PFSK-1 (cell line): ENCODE measurements at regions not wholly inside any gene's neighbourhood (a gene's known extent, or its start where the extent isn't known, plus 50 kb on each side); places are given as distances from the start of the nearest gene placed in this dataset.

Experiments
- FOXP2 ChIP-seq: optimal IDR thresholded peaks from 2 replicates; pipeline ENCODE3; 2011; ENCODE audit warnings: borderline replicate concordance, control low read depth, inconsistent platforms; ENCODE audit not compliant: insufficient read depth; ENCODE audit errors: extremely low read length, extremely low read depth
- POLR2AphosphoS5 ChIP-seq: IDR thresholded peaks from 2 replicates; pipeline ENCODE4 v1.6.1; 2012; ENCODE audit warnings: low read depth, mild to moderate bottlenecking, control low read depth, low read length, moderate library complexity
- SIN3A ChIP-seq: IDR thresholded peaks from 2 replicates; pipeline ENCODE4 v1.6.1; 2012; ENCODE audit warnings: mild to moderate bottlenecking, low read length, moderate library complexity, borderline replicate concordance; ENCODE audit not compliant: insufficient read depth
- TAF1 ChIP-seq: IDR thresholded peaks from 2 replicates; pipeline ENCODE4 v1.6.1; 2012; ENCODE audit warnings: low read length, control low read depth, borderline replicate concordance; ENCODE audit not compliant: insufficient read depth
- TF ChIP-seq, protein P1 (sequence below), 2 experiments: IDR thresholded peaks; 2 replicates each; pipeline versions ENCODE4 v1.6.1 to v1.8.0; 2011 to 2012; ENCODE audit warnings: low read depth in 2 of 2, low read length in 2 of 2, control low read depth in 1 of 2, inconsistent platforms in 1 of 2, mild to moderate bottlenecking in 1 of 2, moderate library complexity in 1 of 2; ENCODE audit not compliant: insufficient read depth in 1 of 2

DNA sequence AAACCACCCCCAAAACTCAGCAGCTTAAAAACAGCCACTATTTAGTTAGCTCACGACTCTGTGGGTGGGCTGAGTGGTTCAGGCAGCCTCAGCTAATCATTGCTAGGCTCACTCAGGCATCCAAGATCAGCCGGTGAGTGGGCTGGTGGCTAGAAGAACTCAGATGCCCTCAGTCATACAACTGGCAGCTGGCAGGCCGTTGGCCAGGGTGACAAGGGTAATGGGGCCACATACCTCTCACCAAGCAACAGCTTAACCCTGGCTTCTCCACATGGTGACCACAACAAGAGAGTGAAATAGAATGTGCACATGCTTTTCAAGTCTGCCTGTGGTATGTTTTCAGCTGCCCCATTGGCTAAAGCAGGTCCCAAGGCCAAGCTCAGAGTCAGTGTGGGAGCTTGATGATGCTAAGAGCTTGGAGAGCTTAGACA is 435.4 kb upstream of the TSHZ3 start:
- TF ChIP-seq TAF1 (no peak), POLR2AphosphoS5 (no peak), SIN3A (no peak), FOXP2 (no peak)
- TF ChIP-seq, protein P1, sequence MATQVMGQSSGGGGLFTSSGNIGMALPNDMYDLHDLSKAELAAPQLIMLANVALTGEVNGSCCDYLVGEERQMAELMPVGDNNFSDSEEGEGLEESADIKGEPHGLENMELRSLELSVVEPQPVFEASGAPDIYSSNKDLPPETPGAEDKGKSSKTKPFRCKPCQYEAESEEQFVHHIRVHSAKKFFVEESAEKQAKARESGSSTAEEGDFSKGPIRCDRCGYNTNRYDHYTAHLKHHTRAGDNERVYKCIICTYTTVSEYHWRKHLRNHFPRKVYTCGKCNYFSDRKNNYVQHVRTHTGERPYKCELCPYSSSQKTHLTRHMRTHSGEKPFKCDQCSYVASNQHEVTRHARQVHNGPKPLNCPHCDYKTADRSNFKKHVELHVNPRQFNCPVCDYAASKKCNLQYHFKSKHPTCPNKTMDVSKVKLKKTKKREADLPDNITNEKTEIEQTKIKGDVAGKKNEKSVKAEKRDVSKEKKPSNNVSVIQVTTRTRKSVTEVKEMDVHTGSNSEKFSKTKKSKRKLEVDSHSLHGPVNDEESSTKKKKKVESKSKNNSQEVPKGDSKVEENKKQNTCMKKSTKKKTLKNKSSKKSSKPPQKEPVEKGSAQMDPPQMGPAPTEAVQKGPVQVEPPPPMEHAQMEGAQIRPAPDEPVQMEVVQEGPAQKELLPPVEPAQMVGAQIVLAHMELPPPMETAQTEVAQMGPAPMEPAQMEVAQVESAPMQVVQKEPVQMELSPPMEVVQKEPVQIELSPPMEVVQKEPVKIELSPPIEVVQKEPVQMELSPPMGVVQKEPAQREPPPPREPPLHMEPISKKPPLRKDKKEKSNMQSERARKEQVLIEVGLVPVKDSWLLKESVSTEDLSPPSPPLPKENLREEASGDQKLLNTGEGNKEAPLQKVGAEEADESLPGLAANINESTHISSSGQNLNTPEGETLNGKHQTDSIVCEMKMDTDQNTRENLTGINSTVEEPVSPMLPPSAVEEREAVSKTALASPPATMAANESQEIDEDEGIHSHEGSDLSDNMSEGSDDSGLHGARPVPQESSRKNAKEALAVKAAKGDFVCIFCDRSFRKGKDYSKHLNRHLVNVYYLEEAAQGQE (IDR thresholded peaks at IDR 0.05; ENCODE audit: insufficient read depth in 1 of 2, low read depth in 2 of 2, low read length in 2 of 2), result no peak
